DLD1 (cell line): ENCODE measurements at regions not wholly inside any gene's neighbourhood (a gene's known extent, or its start where the extent isn't known, plus 50 kb on each side); places are given as distances from the start of the nearest gene placed in this dataset.

Source experiments
- in situ Hi-C: cut with HindIII; loops from 2 replicates; pipeline ENCODE4 v1.10.0; 2017; ENCODE audit warnings: low sequenced_read_pairs

DNA sequence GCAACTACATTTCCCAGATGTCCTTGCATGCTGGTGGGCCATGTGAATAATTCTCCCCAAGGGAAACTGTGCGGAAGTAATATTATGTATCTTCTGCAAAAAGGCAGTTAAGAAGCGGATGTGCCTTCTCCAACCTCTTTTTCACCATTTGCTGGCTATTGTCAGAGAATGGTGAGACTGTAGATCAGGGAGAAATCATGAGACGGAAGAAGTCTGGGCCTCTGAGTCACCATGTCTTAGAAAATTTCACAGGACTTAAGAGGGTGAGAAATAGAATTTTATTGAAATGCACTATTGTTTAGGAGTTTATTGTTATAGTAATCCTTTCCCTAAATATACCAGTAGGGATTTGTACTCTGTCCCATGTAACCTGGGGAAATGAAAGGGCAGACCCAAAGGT lies 298.7 kb upstream of the ZC3H12C start:
- in situ Hi-C loops, result no loop called here

DNA sequence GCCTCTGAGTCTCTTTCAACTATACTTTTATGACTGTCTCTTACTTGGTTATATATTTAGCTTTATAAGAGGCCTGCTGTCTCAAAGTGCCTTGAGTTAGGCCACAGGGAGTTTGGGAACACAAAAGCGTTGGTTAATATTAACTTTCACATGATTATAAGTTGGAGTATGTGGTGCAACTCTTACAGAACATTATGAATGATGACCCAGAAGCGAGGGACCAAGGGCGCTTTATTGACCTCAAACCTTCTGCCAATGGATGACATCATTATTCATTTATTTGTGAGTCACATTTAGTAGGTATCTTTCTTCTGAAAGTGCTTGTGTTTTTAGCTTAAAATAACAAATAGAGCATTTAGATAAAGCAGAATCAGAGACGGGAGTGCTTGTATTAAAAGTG lies 298.0 kb upstream of the ZC3H12C start:
- in situ Hi-C loops, result no loop called here

DNA sequence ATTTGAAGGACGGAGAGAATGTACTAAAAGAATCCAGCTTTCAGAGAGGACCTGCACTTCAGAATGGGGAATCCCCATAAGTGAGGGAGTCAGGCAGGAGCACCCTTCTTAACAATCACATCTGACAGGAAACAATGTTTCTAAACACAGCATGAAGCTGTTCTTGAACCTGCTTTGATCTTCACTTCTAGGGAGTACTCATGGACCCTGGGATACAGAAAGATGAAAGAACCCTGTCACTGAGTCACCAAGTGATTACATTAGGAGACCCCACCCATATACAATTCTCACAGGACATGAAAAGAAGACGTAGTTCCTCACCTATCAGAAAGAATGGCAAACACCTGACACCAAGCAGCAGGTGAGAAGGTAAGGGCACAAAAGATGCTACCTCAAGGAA lies 296.9 kb upstream of the ZC3H12C start:
- in situ Hi-C loops, result no loop called here

DNA sequence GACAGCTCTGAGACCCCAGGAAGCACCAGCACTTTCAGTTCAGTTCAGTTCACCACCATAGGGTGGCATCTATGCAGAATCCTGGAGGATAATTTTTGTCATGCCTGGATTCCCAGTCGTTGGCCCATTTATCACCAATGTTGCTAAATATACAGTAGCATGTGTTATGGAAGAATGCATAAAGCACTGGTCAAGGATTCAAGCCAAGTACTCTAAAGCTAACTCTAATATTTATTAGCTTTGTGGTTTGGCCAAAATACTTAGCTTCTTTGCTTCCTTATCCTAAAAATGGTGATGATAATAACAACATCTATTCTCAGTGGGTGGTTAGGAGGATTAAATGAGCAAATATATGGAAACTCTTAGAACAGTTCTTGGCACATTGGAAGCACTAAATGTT lies 294.7 kb upstream of the ZC3H12C start:
- in situ Hi-C loops, result no loop called here

DNA sequence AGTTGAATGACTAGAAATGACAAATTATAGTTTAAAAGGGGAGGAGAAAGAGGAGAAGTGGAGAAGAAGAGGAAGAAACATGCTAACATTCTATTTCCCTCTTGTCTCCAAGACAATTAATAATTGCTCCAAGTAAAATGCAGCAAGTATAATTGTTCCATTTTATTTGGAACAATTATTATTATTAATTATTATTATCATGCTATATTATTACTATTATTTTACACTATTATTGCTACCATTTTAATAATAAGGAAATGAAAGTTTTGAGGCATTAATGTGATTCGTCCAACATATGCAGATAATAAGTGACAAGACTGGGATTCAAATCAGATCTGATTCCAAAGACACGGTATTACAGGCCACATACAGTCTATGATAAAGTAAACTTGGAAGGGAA lies 293.6 kb upstream of the ZC3H12C start:
- in situ Hi-C loops, result no loop called here

DNA sequence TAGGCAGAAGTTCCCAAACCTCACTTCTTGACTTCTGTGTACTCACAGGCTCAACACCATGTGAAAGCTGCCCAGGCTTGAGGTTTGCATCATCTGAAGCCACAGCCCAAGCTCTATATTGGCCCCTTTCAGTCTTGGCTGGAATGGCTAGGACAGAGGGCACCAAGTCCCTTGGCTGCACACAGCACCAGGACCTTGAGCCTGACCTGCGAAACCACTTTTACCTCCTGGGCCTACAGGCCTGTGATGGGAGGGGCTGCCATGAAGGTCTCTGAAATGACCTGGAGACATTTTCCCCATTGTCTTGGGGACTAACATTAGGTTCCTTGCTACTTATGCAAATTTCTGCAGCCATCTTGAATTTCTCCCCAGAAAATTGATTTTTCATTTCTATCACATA lies 288.3 kb upstream of the ZC3H12C start:
- in situ Hi-C loops, result no loop called here

DNA sequence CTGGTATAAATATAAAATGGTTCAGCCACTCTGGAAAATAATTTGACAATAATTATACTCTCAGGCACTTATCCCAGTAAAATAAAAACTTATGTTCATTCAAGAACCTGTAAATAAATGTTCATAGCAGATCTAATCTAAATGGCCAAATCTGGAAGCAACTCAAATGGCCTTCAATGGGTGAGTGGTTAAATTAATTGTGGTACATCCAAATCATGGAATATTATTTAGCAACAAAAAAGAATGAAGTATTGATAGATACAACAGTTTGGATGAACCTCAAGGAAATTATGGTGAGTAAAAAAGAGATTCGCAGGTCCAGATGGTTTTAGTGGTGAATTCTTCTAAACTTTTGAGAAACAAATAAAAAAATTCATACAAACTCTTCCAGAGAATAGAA lies 287.0 kb upstream of the ZC3H12C start:
- in situ Hi-C loops, result no loop called here

DNA sequence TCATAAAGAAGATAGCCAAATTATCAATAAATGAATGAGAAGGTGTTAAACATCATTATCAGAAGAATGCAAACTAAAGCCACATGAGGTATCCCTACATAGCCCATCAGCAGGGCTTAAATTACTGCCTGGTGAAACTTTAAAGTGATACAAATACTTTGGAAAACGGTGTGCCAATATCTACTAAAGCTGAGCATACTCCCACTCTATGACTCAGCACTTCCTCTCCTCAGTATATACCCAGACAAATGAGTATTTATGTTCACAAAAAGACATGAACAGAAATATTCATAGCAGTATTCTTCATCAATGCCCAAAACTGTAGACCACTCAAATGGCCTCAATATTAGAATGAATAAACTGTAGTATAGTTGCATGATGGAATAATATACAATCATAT lies 284.6 kb upstream of the ZC3H12C start:
- in situ Hi-C loops, result no loop called here

DNA sequence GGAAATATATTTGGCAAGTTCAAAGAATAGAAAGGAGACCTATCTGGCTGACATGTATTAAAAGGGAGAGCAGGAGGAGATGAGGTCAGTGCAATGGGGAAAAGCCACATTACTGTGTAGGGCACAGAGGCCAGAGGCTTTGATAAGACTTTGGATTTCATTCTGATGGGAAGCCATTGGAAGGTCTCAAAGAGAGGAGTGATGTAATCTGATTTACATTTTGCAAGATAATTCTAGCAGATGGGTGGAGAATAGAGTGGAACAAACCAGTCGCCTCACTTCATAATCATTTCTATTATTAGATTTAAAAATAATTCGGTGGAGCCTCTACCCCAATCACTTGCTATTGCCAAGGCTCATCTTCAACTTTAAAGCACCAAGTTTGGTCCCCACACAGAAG lies 278.4 kb upstream of the ZC3H12C start:
- in situ Hi-C loops, result no loop called here

DNA sequence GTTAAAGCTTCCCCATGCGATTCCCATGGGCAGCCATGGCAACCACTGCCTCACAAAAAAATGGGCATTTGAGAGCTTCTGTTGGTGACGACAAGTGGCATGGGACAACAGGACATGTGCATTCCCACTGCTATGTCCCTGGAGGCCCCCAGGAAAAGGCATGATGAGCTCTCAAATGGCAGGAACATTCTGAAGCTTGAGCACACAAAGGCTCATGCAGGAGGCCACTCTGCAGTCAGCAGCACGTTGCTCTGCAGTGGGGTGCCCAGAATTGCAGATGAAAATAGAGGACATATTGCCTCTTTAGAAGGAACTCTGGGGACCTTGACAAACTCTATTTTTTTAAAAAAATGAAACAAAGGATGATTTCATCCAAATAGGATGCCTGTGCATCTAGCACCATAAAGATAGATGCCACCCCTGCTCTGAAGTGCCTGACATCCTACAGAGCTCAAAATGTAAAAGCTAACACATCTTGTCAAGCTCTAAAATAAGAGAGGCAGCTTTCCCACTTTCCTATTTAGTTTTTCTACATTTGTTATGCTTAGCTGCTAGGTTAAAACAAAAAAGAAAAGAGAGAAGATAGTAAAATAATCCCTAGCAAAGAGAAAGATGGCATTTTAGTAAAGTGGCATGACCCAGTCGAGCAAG lies 277.6 kb upstream of the ZC3H12C start:
- in situ Hi-C loops, result no loop called here

DNA sequence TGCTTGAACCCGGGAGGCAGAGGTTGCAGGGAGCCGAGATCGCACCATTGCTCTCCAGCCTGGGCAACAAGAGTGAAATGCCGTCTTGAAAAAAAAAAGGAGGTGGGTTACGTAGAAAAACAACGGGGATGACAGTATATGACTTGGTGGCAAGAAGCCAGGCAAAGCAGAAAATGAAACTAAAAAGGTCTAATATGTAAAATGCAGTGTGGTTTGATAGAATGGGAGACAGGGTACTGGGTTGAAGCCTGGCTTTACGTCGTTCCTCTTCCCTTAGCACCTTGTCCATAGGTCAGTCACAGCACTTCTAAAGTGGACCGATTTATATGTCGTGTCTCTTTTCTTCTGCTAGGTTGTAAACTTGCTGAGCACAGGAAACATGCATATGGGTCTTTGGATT lies 274.9 kb upstream of the ZC3H12C start:
- in situ Hi-C loops, result no loop called here

DNA sequence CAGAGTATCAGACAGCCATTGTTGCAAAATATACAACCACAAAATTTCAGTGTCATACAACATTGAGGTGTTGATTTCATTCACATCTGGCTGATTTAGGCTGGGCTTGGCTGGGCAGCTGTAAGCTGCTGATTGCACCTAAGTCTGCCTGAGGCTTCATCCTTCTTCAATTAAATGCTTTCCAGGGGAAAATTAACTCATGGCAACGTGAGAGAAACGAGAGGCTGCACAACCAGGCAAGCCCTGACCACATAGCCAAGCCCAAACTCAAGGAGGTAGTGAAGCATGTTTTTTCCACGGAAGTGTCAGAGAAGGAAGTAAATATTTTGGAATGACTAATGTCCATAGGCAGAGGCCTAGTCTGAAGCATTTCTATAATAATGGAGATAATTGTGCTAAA lies 273.8 kb upstream of the ZC3H12C start:
- in situ Hi-C loops, result no loop called here

DNA sequence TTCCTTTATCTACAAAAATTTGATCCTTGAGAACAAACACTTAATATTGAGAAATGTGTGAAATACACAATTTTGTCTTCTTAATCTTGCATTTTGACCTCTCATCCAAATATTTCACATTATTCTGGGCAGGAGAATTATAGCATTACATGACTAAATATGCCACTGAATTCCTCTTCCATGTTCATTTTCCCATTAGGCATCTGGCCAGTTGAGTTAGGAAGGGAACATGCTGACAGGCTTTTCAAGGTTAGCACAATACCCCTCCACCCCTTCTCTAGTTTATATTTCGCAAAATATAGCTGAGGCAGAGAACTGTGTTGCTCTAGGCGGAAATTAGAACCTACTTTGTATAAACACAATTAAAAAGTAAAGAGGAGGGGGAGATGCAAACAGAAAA lies 271.7 kb upstream of the ZC3H12C start:
- in situ Hi-C loops, result no loop called here

DNA sequence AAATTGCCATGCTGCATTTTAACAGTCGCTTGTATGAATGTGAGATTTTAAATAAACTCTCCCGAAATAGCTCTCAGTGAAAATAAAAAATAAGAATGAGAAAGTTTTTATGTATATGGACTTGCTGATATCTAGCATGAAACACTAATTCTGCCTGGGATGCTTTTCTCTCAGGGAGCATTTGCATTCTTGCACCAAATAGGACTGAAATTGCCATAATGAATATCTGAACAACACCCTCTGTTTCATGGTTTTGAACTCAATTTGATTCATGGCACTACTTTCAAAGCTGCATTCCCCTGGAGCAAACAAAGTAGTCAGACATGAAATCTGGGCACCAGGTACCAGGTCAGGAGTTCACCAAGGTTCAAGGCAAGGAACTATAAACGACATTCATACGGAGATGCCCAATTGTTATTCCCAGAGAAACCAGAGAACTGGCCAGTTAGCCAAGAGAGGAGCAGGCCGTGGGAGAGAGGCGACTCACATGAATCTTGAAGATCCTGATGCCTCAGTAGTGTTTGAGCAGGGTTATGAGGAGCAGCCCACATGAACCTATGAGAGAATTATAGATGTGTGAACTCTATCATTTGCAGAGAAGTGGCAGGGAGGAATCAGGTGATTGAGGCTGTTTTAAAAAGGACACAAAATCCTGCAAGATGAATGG lies 270.6 kb upstream of the ZC3H12C start:
- in situ Hi-C loops, result no loop called here

DNA sequence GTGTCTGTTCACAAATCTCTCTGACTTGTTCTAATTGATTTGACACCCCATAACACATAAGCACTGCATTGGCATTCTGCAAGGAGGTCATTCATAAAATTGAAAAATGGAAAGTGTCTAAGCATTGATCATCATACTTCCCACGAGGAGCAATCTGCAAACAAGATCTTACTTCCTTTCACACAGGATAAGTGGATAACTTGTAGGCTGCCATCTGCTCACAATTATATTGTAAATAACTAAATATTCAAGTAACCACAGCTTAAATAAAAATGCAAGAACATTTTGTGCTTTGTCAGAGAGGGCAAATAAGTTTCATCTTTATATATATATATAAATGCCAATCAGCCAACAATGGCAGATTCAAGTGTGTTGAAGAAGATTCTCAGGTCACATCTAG lies 264.8 kb upstream of the ZC3H12C start:
- in situ Hi-C loops, result no loop called here

DNA sequence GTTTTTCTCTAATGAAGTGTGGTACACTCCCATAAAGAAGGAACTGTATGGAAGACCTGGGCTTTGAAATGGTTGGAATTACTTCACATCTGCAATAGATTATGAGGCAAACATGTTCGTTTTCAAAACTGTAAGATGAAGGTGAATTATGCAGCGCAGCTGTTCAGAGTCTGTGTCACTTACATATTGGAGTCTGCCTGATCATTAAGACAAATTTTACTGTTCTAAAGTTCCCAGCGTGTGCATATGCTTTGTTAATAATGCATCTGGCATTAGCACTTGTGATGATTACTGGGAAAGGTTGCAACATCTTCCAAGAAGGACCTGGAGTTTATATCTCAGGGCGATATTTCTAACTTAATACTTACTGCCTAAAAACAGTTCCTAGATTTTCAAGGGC lies 255.2 kb upstream of the ZC3H12C start:
- in situ Hi-C loops, result no loop called here

DNA sequence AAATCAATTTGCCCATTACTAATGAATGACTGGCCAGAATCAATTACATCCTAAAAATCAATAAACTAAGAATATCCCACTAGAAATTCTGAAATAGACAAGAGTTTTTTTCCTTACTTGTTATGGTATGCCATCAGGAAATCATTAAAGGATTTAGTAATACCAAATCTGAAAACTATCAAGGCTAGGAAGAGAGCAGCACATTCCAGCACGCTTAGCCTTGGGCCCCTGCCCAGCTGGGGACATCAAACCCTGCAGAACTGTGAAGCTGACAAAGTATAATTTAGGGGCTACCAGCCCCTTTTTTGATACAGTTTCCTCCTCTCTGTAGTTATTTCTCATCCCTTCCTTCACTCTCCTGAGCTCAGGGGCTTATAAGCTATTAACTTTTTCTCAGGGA lies 247.8 kb upstream of the ZC3H12C start:
- in situ Hi-C loops, result no loop called here

DNA sequence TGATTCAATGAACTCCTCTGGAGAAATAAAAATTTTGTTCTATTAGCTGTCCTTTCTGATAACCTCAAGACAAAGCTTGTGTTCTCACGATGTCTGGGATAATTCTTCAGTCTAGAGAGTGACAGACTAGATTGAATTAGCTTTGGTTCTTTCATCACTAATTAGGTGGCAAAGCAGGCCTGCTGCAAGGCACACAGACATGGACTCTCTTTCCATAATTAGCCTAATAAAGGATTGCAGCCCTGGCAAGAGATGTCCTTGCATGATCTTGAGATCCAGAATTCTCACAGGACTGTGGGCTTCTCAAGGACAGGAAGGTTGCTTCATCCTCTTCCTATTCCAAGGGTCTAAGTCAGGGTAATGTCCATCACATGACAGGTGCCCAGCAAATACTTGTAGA lies 245.6 kb upstream of the ZC3H12C start:
- in situ Hi-C loops, result no loop called here

DNA sequence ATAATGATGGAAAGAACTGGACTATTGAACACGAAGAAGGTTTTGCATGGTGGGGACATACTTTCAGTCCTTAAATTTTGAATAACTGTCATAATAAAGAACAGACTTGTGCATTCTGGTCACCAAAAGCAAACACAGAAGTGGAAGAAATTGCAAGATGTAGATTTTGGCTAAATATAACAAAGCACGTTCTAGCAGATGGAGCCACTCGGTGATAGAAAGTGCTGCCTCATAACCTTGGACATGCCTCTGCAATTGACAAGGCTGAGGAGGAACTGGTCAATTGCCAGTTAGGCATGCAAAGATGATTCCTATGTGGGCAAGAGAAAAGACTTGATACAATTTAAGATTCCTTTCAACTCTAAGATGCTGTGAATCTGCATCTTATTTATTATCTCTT lies 244.1 kb upstream of the ZC3H12C start:
- in situ Hi-C loops, result no loop called here

DNA sequence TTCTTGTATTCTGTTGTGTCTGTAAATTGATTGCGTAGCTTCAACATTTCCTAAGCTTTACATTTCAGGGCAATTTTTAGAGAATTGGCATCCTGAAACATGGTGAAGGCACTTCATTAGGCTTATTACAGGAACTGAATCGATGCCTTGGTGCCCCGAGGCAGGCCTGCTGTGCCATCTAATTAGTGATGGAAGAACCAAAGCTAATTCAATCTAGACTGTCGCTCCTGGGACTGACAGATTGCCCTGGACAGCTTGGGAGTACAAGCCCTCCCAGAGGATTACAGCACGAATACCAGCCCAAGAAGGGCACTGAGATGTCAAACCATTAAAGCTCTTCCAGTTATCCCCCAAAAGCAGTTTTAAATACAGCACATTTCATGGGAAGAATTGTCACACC lies 243.2 kb upstream of the ZC3H12C start:
- in situ Hi-C loops, result no loop called here

DNA sequence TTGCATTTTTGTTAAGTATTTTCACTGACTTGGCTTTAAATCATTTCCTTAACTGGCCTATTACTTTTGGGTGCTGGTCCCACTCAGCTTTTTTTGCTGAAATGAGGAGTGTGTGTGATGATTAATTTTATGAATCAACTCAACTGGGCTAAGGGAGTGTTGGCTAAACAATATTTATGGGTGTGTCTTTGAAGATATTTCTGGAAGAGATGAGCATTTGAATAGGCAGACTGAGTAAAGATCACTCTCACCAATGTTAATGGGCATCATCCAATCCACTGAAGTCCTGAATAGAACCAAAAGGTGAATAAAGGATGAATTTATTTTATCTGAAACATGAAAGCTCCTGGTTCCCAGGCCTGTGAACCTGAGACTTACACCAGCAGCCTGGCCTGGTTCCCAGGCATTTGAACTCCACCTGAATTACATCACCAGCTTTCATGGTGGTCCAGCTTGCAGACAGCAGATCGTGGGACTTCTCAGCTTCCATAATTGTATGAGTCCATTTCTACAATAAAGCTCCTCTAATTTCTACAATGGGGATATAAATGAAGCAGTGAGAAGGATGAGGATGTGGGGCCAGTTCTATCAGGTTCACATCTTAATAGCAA lies 241.3 kb upstream of the ZC3H12C start:
- in situ Hi-C loops, result no loop called here

DNA sequence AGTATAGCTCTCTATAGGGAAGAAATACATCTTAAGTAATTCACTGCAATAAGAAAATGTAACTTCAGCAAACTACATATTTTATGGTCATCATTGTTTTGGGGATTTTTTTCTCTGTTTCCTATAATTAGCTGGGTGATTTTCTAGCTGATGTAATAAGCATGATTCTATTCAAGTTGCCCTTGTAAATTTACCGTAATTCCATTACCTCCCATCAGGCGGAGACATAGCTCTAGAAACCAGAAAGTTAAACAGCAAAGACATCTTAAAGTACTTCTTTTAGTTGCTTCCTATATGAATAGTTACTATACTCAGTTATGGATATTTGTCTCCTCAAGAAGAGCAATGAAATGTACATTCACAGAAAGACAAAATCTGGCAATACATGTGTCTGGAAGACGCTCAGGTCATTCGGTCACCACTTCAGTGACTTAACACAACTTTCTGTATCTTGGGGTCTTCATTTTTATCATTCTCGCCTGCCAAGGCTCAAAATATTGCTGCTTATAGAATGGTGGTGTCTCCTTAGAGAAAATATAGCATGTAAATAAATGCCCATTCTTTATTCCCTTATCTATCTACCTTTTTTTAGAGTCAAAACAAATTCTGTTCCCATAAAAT lies 239.9 kb upstream of the ZC3H12C start:
- in situ Hi-C loops, result no loop called here
